ENCODE measurements at regions not wholly inside any gene's neighbourhood (a gene's known extent, or its start where the extent isn't known, plus 50 kb on each side); places are given as distances from the start of the nearest gene placed in this dataset.

- TF ChIP-seq, protein P1, sequence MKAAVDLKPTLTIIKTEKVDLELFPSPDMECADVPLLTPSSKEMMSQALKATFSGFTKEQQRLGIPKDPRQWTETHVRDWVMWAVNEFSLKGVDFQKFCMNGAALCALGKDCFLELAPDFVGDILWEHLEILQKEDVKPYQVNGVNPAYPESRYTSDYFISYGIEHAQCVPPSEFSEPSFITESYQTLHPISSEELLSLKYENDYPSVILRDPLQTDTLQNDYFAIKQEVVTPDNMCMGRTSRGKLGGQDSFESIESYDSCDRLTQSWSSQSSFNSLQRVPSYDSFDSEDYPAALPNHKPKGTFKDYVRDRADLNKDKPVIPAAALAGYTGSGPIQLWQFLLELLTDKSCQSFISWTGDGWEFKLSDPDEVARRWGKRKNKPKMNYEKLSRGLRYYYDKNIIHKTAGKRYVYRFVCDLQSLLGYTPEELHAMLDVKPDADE (IDR thresholded peaks at IDR 0.05): no peak
- no peak for TF ChIP-seq POLR2AphosphoS5 (IDR thresholded peaks at IDR 0.05; ENCODE audit: low read depth)
- no peak for TF ChIP-seq CTCF (conservative IDR thresholded peaks at IDR 0.05; ENCODE audit: low read depth in 2 of 2)
- no peak for TF ChIP-seq REST (IDR thresholded peaks at IDR 0.05; ENCODE audit: unreplicated experiment)
- no peak for TF ChIP-seq ZNF114 (CRISPR knock-in tag; IDR thresholded peaks at IDR 0.05)
- TF ChIP-seq JUNB (IDR thresholded peaks at IDR 0.05; ENCODE audit: unreplicated experiment): no peak
- no peak for TF ChIP-seq EZH2phosphoT487 (IDR thresholded peaks at IDR 0.05; ENCODE audit: unreplicated experiment)
- TF ChIP-seq EZH2 (IDR thresholded peaks at IDR 0.05; ENCODE audit: low read depth, unreplicated experiment): no peak
- TF ChIP-seq NANOG (IDR thresholded peaks at IDR 0.05; ENCODE audit: borderline replicate concordance): no peak
- TF ChIP-seq CREB1 (CRISPR knock-in tag; IDR thresholded peaks at IDR 0.05; ENCODE audit: low read depth): no peak
- no peak for TF ChIP-seq STAT1 (IDR thresholded peaks at IDR 0.05; ENCODE audit: unreplicated experiment)
These were observed 543.0 kb upstream of the PLXNA2 start (continued) for GRCh38 chr1:208787219-208787618.

GRCh38 chr1:208788013-208788540, 543.9 kb upstream of the PLXNA2 start:
- no peaks in the 10 kb centered on the region for H4K20me1 ChIP-seq (replicated peaks; ENCODE audit: insufficient read depth)
- peaks cover 16% of the 10 kb centered on the region for H3K9me2 ChIP-seq (ENCODE audit: insufficient read depth)
- no peaks in the 10 kb centered on the region for H3K36me3 ChIP-seq (ENCODE audit: insufficient read depth)
- peak overlapping the region; percentile 64 for H3K27ac ChIP-seq (ENCODE audit: low read depth)
- peaks cover 45% of the 10 kb centered on the region for H3K4me1 ChIP-seq (ENCODE audit: insufficient read depth)
- TF ChIP-seq ZNF114 (CRISPR knock-in tag; IDR thresholded peaks at IDR 0.05) (no peak), CREB1 (CRISPR knock-in tag; IDR thresholded peaks at IDR 0.05; ENCODE audit: low read depth) (no peak), NANOG (IDR thresholded peaks at IDR 0.05; ENCODE audit: borderline replicate concordance) (peak; percentile 40; the same call in 1 of the 2 replicates)
- TF ChIP-seq, protein P2, sequence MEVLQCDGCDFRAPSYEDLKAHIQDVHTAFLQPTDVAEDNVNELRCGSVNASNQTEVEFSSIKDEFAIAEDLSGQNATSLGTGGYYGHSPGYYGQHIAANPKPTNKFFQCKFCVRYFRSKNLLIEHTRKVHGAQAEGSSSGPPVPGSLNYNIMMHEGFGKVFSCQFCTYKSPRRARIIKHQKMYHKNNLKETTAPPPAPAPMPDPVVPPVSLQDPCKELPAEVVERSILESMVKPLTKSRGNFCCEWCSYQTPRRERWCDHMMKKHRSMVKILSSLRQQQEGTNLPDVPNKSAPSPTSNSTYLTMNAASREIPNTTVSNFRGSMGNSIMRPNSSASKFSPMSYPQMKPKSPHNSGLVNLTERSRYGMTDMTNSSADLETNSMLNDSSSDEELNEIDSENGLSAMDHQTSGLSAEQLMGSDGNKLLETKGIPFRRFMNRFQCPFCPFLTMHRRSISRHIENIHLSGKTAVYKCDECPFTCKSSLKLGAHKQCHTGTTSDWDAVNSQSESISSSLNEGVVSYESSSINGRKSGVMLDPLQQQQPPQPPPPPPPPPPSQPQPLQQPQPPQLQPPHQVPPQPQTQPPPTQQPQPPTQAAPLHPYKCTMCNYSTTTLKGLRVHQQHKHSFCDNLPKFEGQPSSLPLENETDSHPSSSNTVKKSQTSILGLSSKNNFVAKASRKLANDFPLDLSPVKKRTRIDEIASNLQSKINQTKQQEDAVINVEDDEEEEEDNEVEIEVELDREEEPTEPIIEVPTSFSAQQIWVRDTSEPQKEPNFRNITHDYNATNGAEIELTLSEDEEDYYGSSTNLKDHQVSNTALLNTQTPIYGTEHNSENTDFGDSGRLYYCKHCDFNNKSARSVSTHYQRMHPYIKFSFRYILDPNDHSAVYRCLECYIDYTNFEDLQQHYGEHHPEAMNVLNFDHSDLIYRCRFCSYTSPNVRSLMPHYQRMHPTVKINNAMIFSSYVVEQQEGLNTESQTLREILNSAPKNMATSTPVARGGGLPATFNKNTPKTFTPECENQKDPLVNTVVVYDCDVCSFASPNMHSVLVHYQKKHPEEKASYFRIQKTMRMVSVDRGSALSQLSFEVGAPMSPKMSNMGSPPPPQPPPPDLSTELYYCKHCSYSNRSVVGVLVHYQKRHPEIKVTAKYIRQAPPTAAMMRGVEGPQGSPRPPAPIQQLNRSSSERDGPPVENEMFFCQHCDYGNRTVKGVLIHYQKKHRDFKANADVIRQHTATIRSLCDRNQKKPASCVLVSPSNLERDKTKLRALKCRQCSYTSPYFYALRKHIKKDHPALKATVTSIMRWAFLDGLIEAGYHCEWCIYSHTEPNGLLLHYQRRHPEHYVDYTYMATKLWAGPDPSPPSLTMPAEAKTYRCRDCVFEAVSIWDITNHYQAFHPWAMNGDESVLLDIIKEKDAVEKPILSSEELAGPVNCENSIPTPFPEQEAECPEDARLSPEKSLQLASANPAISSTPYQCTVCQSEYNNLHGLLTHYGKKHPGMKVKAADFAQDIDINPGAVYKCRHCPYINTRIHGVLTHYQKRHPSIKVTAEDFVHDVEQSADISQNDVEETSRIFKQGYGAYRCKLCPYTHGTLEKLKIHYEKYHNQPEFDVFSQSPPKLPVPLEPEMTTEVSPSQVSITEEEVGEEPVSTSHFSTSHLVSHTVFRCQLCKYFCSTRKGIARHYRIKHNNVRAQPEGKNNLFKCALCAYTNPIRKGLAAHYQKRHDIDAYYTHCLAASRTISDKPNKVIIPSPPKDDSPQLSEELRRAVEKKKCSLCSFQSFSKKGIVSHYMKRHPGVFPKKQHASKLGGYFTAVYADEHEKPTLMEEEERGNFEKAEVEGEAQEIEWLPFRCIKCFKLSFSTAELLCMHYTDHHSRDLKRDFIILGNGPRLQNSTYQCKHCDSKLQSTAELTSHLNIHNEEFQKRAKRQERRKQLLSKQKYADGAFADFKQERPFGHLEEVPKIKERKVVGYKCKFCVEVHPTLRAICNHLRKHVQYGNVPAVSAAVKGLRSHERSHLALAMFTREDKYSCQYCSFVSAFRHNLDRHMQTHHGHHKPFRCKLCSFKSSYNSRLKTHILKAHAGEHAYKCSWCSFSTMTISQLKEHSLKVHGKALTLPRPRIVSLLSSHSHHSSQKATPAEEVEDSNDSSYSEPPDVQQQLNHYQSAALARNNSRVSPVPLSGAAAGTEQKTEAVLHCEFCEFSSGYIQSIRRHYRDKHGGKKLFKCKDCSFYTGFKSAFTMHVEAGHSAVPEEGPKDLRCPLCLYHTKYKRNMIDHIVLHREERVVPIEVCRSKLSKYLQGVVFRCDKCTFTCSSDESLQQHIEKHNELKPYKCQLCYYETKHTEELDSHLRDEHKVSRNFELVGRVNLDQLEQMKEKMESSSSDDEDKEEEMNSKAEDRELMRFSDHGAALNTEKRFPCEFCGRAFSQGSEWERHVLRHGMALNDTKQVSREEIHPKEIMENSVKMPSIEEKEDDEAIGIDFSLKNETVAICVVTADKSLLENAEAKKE (CRISPR knock-in tag; IDR thresholded peaks at IDR 0.05): peak; percentile 56; the same call in 1 of the 2 replicates
- DNase-seq (ENCODE audit: low spot score): peak; percentile 21
- no peaks in the 10 kb centered on the region for H3K27me3 ChIP-seq (ENCODE audit: insufficient read depth)
- no peak overlapping the region for H3K27ac Mint-ChIP-seq
- peak overlapping the region; percentile 21 for H3K4me3 ChIP-seq
- ATAC-seq: peak; percentile 73
- no peaks in the 10 kb centered on the region for H3K79me2 ChIP-seq (replicated peaks; ENCODE audit: insufficient read depth)
- H3K27me3 Mint-ChIP-seq (ENCODE audit: insufficient read depth, low read depth, poor library complexity): peaks cover 12% of the 10 kb centered on the region
- peak overlapping the region; percentile 68 for H3K4me2 ChIP-seq
- peaks cover 6% of the 10 kb centered on the region; the same call in 1 of the 2 replicates for H3F3A ChIP-seq (replicated peaks; ENCODE audit: low read depth)
- no peak overlapping the region for H2AFZ ChIP-seq
- no peaks in the 10 kb centered on the region for H3K36me3 Mint-ChIP-seq (ENCODE audit: low read depth)
- no peak overlapping the region for H3K4me3 Mint-ChIP-seq
- no peaks in the 10 kb centered on the region for H3K9me3 Mint-ChIP-seq
- H3K4me1 Mint-ChIP-seq: peaks cover 48% of the 10 kb centered on the region

Data from GM23338 (cell line).